ENCODE measurements at regions not wholly inside any gene's neighbourhood (a gene's known extent, or its start where the extent isn't known, plus 50 kb on each side); places are given as distances from the start of the nearest gene placed in this dataset.

DNA sequence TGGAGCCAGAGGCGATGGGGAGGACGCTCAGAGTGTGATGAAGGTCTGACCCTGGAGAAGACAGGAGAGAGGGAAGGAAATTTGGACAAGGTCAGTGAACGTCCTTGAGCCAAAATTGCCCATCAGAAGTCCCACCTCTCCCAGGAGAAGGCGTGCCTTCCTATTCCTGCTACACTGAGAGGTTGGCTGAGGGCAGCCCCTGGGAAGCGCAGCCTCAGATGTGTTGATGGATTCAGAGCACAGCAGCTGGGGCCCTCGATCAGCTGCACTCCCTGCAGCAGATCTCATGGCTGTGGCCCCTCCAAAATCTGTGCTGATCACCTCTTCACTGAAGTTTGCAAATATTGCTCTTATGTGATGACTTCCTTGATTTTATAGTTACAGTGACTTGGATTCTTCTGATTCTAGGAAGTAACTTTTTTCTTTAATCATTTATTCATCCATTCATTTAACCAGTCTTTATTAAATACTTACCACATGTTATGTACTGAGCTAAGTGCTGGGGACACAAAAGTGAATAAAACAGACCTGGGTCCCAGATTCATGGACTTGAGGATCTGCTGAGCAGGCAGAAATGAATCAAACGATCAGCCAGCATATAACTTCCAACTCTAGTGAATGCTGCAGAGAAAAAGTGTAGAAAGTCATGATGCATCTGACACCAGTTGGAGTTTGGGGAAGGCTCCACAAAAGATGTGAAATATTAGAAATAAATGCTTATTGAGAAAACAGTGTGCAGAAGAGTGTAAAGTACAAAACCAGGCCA lies 69.6 kb upstream of the ARMC2 start:
- DNase-seq (ENCODE audit: low spot score), result no peak

DNA sequence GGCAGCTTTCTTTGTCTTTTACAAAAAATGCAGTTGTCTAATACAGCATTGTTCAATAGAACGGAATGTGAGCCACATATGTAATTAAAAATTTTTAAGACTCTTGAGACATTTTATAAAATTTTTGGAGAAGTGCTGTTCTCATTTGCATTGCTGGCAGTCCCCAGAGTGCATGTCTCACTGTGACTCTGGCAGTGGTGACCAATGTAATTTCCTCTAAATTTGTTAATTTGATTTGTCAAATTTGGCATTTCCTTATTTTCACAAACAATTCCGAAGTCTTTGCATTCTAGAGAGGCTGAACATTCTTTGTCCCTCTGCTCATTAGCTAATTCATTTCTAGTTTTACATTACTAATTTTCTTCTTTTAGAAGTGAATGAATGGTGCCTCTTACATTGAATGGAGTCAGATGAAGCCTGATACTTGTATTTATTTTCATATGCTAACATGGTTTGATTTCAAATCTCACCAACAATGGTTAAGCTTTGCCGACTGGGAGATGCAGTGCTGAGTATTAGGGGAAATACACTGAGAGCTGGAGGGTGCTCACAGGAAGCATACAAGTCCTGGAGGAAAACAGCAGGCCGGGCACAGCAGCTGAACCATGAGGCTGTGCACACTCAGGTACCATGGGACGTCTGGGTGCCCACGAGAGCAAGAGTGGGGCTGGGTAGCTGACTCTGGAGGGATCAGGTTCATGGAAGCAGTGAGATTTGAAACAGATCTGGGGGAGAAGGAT lies 68.5 kb upstream of the ARMC2 start:
- no peak for DNase-seq (ENCODE audit: low spot score)

DNA sequence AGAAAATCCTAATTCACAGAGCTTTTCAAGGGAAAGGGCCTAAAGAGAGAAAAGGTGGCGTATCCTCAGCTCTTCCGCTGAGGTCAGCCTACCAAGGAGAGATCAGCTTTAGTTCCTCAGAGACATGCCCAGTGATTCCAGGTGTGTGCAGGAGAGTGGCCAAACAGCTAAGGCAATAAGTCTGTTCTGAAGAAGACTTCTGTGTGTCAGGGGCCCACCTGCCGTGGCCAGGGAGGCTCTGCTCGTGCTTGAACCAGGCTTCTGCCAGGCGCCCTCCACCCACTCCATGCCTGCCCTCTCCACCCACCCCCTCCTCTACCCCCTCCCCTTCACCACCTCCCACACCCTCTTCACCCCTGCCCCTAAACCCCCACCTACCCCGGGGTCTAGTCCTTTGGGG lies 67.4 kb upstream of the ARMC2 start:
- no peak for DNase-seq (ENCODE audit: low spot score)

- no peak for DNase-seq (ENCODE audit: low spot score)
Observed at GRCh38 chr6:108781419-108782100, 66.7 kb upstream of the ARMC2 start.

GRCh38 chr6:108782179-108783041 lies 65.8 kb upstream of the ARMC2 start:
- peak; percentile 87 for DNase-seq (ENCODE audit: low spot score)

GRCh38 chr6:108785653-108786052 lies 62.6 kb upstream of the ARMC2 start:
- no peak for DNase-seq (ENCODE audit: low spot score)

DNA sequence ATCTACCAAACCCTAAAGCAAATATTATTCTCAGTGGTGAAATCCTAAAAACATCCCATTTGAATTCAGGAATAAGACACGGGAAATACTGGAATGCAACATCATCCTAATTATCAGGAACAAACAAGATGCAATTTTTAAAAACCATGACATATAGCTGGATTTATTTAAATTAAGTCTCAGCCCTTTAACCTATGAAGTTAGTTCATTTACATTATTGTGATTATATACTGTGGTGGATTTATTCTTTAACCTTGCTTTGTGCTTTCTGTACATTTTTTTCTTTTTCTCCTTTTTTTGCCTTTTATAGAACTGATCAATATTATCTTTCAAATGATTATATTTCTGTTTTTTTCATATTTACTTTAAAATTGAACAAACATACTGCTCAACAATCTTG lies 59.8 kb upstream of the ARMC2 start:
- DNase-seq (ENCODE audit: low spot score), result no peak

DNA sequence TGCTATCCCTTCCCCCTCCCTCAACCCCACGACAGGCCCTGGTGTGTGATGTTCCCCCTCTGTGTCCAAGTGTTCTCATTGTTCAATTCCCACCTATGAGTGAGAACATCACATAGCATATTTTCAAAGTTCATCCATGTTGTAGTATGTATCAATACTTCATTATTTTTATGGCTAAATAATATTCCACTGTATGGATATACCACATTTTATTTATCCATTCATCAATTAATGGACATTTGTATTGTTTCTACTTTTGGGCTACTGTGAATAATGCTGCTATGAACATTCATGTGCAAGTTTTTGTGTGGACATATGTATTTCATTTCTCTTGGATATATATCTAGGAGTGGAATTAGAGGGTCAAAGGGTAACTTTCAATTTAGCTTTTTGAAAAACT lies 58.7 kb upstream of the ARMC2 start:
- DNase-seq (ENCODE audit: low spot score), result no peak

DNA sequence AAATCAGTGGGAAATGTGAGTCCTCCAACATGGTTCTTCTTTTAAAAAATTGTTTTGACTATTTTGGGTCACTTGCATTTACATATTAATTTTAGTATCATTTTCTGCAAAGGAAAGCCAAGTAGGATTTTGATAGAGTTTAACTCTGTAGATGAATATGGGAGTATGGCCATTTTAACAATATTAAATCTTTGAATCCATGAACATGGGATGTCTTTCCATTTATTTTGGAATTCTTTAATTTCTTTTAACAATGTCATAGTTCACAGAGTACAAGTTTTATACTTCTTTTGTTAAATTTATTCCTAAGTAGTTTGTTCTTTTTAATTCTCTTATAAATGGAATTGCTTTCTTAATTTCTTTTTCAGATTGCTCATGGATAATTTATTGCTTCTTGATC lies 56.5 kb upstream of the ARMC2 start:
- no peak for DNase-seq (ENCODE audit: low spot score)

DNA sequence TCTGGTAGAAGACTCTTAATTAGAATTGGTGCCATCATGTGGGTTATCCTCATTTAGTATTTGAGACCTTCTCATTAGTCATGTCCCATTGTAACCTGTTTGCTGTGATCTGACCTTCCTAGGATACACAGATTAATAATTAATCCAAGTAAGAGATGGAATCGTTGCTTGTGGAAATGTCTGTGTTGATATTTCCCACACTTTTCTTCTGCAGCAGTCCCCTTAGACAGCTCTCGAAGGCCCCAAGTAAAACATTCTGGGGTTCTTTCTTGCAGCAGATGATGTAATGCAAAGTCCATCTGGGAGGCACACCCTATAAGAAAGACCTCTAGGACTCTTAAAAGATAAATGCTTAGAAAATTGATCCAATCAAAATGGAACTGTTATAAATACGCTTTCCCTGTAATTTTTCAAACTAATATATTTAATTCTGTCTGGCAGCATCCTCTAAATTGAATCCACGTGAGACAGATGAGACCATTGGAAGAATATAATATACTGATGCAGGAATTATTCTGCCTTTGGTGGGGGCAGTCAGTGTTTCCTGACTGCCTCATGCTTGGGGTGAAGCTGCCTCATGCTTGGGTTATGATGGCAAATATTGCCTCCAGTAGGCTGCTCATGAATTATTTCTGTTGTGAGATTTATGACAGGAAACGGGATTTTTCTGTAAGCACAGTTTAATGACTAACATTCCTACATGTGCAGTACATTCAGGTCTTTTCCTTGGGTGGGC lies 54.5 kb upstream of the ARMC2 start:
- DNase-seq (ENCODE audit: low spot score), result no peak

GRCh38 chr6:108795122-108795521 lies 53.1 kb upstream of the ARMC2 start:
- DNase-seq (ENCODE audit: low spot score), result no peak

DNA sequence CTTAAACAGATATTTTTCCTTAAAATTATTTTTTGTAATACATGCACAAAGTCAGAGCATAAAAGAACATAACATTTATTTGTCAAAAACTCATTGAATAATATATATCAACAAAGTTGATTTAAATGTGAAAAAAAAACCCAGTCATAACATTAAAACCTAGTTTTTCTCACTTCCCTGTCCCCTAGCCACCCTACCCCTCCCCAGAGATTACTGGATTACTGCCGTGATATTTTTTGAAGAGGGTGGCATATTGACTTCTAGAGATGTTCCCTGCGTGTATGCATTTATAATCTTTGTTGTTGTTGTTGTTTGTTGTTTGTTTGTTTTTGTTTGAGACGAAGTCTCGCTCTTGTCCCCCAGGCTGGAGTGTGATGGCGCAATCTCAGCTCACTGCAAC lies 52.4 kb upstream of the ARMC2 start:
- DNase-seq (ENCODE audit: low spot score), result no peak

DNA sequence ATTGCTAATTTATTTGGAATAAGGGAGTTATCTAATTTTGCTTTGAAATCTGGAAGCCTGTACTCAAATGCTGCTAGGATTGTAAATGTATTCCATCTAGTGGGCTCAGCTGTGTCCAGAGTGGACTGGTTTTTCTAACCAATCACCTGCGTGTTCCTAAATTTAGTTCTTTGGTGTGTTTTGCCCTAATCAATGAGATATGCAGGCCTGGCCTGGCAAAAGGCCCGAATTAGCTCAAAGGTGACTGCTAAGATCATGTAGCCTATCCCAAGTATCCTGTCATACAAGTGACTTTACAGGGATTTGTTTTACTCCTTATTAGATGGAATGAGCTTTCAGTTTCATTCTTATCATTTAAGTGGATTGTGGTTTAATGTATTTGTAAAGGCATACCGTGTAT lies 51.3 kb upstream of the ARMC2 start:
- DNase-seq (ENCODE audit: low spot score), result no peak

DNA sequence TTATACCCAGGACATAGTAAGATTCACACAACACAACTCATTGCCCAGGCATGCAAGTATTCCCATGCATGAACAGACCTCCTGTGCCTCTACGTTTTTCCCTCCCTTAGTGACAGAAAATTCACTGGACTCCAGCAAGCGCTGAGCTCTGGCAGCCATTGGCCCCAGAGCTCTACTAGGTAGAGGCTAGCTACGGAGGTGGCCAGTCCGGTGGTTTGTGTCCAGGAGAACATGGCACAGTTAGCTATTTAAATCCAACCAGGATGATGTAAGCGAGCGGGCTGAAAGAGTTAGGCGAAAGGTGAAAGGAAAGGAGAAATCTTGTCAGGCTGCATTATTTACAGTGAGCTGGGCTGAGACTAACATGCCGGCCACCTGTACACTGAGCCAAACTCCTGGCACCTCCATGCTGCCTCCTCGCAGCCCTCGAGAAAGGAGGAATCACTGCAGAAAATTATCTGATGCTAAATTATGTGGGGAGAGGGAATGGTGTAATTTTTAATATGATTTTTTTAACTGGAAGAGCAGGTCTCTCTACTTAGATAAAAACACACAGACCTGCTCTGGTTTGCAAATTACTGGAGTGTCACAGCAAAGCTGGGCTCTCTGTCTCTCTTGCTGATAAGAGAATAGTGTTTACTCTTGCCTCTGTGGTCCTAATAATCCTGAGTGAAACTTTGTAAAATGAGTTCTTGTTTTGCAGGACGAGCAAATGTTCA lies 50.1 kb upstream of the ARMC2 start:
- DNase-seq (ENCODE audit: low spot score), result no peak

Data from AG08396 (cell line).